Activated naive CD8-positive, alpha-beta T cell treated with anti-CD3 and anti-CD28 coated beads for 36 hours (primary cell): ENCODE measurements at regions not wholly inside any gene's neighbourhood (a gene's known extent, or its start where the extent isn't known, plus 50 kb on each side); places are given as distances from the start of the nearest gene placed in this dataset.
"Not testable (repeated sequence)": the region's sequence is repeated elsewhere in the genome, so short reads cannot be mapped to it uniquely, and the experiment has no call there.

Experiments used
- DNase-seq: peaks from one replicate; pipeline ENCODE4 v3.0.0; 2021
- H3K27ac Mint-ChIP-seq: one replicate; pipeline ENCODE4 v1.8.0; 2022; ENCODE audit warnings: mild to moderate bottlenecking, moderate library complexity, mixed read lengths
- H3K27me3 Mint-ChIP-seq: one replicate; pipeline ENCODE4 v1.8.0; 2022; ENCODE audit warnings: mild to moderate bottlenecking, mixed read lengths
- H3K36me3 Mint-ChIP-seq: one replicate; pipeline ENCODE4 v1.8.0; 2021; ENCODE audit warnings: mild to moderate bottlenecking, mixed read lengths
- H3K4me1 Mint-ChIP-seq: one replicate; pipeline ENCODE4 v1.8.0; 2021; ENCODE audit warnings: mixed read lengths
- H3K4me3 Mint-ChIP-seq: one replicate; pipeline ENCODE4 v1.8.0; 2022; ENCODE audit warnings: mild to moderate bottlenecking, moderate library complexity, mixed read lengths
- H3K9me3 Mint-ChIP-seq: one replicate; pipeline ENCODE4 v1.8.0; 2022; ENCODE audit warnings: mixed read lengths

DNA sequence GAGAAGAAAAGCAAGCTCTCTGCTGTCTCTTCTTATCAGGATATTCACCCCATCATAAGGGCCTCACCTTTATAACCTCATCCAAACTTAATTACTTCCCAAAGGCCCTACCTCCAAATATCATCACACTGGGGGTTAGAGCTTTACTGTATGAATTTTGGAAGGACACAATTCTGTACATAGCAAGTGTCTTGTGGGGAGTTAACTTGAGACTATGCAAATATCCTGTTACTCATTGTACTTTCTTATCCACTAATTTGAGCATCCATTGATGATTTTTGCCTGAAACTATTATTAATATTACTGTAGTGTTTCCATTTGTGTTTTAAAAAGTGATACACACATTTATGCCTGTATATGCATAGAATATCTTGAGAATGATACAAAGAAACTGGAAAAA lies 129.1 kb upstream of the IVNS1ABP start:
- H3K4me1 Mint-ChIP-seq, result peaks cover 13% of the 10 kb centered on the region
- H3K36me3 Mint-ChIP-seq, result no peaks in the 10 kb centered on the region
- H3K27ac Mint-ChIP-seq, result no peak overlapping the region
- no peak overlapping the region for H3K4me3 Mint-ChIP-seq
- H3K9me3 Mint-ChIP-seq, result peaks cover 5% of the 10 kb centered on the region
- DNase-seq, result no peak
- H3K27me3 Mint-ChIP-seq, result no peaks in the 10 kb centered on the region

DNA sequence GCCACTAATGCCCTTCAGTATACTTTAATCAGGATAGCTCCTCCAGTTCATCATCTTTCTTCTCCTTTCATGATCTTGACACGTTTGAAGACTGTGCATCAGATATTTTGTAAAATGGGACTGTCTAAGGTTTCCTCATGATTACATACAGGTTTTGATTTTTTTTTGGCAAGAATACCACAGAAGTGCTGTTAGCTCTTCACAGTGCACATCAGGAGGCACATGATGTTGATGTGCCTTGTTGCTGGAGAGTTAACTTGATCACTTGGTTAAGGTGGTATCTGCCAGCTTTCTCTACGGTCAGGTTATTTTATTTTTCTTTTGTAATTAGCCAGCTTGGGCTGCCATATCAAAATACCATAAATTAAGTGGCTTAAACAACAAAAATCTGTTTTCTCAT lies 128.6 kb upstream of the IVNS1ABP start:
- H3K4me1 Mint-ChIP-seq, result peaks cover 17% of the 10 kb centered on the region
- H3K27ac Mint-ChIP-seq, result no peak overlapping the region
- H3K27me3 Mint-ChIP-seq, result no peaks in the 10 kb centered on the region
- peaks cover 2% of the 10 kb centered on the region for H3K36me3 Mint-ChIP-seq
- H3K4me3 Mint-ChIP-seq, result no peak overlapping the region
- peaks cover 6% of the 10 kb centered on the region for H3K9me3 Mint-ChIP-seq
- DNase-seq, result no peak

DNA sequence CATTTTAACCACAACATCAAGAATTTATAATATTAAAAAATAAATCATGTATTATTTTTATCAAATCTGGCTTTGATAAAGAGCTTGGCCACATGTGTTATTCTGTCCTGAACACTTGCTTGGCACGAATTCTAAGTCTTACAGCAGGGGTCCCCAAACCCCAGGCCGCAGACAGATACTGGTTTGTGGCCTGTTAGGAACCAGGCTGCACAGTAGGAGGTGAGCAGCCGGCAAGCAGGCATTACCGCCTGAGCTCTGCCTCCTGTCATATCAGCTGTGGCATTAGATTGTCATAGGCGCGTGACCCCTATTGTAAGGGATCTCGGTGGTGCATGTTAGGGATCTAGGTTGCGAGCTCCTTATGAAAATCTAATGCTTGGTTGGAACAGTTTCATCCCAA lies 127.6 kb upstream of the IVNS1ABP start:
- Mint-ChIP-seq H3K27me3 (no peaks in the 10 kb centered on the region), H3K4me3 (no peak overlapping the region), H3K27ac (no peak overlapping the region), H3K9me3 (peaks cover 4% of the 10 kb centered on the region), H3K4me1 (peaks cover 17% of the 10 kb centered on the region), H3K36me3 (peaks cover 2% of the 10 kb centered on the region)
- no peak for DNase-seq

DNA sequence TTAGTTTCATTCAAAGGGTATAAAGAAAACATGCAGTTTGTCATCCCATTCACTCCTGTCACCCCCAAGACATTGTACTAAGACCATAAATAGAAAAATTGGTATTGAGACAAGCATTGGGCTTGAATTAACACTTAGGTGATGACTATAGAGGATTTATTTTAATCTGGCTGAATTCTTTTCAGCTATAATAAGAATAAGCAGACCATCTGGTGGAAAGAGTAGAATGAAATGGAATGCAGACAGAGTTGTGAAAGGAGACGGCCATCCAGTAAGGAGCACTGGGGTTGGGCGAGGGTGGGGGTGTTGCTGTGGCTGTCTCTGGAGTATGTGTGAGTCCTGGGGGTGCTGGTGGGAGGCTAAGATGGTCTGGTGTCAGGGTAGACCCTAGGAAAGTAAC lies 125.0 kb upstream of the IVNS1ABP start:
- Mint-ChIP-seq H3K27me3 (no peaks in the 10 kb centered on the region), H3K4me3 (no peak overlapping the region), H3K9me3 (peaks cover 1% of the 10 kb centered on the region), H3K4me1 (peaks cover 16% of the 10 kb centered on the region), H3K27ac (peak overlapping the region; percentile 57), H3K36me3 (peaks cover 2% of the 10 kb centered on the region)
- DNase-seq, result no peak

DNA sequence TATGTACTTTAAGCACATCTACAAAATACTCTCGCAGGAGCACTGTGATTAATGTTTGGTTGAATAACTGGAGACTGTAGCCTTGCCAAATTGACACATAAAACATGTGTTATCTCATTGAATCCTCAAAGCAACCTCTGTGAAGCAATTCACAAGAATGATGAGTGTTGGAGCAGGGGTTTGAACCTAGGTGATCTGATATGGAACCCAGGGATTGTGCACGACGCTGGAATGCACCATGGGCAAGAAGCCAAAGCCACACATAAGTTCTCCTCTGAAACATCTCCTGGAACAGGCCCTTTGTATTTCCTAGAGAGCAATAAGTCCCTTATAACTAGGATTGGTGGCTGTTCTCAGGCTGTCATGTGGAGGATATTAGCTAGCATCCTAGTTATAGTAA lies 124.6 kb upstream of the IVNS1ABP start:
- H3K27me3 Mint-ChIP-seq, result no peaks in the 10 kb centered on the region
- H3K36me3 Mint-ChIP-seq, result peaks cover 2% of the 10 kb centered on the region
- H3K4me3 Mint-ChIP-seq, result no peak overlapping the region
- H3K9me3 Mint-ChIP-seq, result peaks cover 2% of the 10 kb centered on the region
- no peak overlapping the region for H3K27ac Mint-ChIP-seq
- no peak for DNase-seq
- H3K4me1 Mint-ChIP-seq, result peaks cover 16% of the 10 kb centered on the region

DNA sequence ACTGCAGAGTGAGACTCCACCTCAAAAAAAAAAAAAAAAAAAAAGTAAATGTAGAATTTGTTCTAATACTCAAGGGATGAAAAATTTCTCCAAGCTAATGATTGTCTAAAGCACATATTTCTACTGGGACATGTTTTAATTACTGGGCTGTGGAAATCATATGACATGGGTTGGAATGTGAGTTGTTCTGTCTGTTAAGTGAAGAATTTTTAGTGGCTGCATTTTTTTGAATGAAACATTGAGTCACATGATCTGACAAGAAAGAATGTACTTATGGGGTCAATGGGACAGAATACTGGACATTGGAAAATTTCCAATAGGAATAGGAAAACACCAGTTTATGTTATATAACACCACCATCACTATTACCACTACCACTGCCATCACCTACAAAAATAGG lies 123.8 kb upstream of the IVNS1ABP start:
- no peak overlapping the region for H3K4me3 Mint-ChIP-seq
- no peak overlapping the region for H3K27ac Mint-ChIP-seq
- H3K9me3 Mint-ChIP-seq, result peaks cover 3% of the 10 kb centered on the region

DNA sequence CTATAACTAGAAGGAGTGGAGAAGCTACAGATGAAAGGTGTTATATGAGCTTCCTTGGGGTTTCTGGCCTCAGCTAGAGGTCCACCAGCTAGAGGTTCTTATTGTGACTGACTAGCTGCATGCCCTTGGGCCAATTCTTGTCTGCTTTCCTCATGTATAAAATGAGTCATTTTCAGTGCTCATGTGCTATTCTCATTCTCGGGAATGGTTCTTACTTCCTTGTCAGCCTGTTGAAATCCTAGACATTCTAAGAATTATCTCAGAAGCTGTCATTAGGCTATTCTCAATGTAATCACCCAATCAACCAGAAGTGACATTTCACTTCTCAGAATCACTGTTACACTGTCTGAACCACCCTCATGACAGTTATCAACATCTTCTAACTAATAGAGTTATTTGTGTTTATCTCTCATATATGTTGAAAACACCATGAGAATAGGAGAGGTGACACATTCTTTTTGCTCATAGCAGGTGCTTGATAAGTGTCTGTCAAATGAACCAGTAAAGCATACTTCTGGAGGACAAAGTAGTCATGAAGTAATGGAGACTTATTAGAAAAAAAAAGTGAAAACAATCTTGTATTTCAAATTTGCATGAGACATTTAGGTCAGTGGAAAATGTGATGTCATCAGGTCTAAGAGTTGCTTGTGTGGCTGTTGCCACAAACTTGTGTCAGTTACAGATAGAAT lies 122.8 kb upstream of the IVNS1ABP start:
- Mint-ChIP-seq H3K27me3 (no peaks in the 10 kb centered on the region), H3K27ac (no peak overlapping the region), H3K9me3 (peaks cover 3% of the 10 kb centered on the region), H3K36me3 (peaks cover 2% of the 10 kb centered on the region), H3K4me1 (peaks cover 11% of the 10 kb centered on the region), H3K4me3 (no peak overlapping the region)
- peak; percentile 52 for DNase-seq

More for the DNA sequence above, 123.8 kb upstream of the IVNS1ABP start:
- no peak for DNase-seq
- Mint-ChIP-seq H3K36me3 (peaks cover 2% of the 10 kb centered on the region), H3K27me3 (no peaks in the 10 kb centered on the region), H3K4me1 (peaks cover 11% of the 10 kb centered on the region)

DNA sequence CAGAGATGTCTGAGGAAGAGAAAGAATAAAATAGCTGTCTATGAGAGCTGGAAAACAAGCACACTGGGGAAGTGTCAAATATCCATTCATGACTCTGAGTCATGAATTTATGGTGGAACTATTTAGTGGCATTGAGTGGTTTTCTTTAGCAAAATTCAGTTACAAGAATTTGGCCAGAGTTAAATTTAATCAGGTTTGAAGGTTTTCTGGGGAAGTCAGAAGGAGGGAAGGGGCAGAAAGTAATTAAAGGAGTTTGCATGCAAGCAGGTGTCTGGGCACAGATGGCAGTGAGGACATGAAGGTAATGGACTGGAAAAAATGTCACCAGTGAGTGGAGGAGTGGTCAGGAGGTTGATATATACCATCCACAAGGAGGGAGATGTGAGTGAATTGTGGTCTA lies 121.9 kb upstream of the IVNS1ABP start:
- H3K9me3 Mint-ChIP-seq, result peaks cover 3% of the 10 kb centered on the region
- no peaks in the 10 kb centered on the region for H3K27me3 Mint-ChIP-seq
- no peak overlapping the region for H3K27ac Mint-ChIP-seq
- H3K4me3 Mint-ChIP-seq, result no peak overlapping the region
- peaks cover 2% of the 10 kb centered on the region for H3K36me3 Mint-ChIP-seq
- DNase-seq, result no peak
- peaks cover 11% of the 10 kb centered on the region for H3K4me1 Mint-ChIP-seq

DNA sequence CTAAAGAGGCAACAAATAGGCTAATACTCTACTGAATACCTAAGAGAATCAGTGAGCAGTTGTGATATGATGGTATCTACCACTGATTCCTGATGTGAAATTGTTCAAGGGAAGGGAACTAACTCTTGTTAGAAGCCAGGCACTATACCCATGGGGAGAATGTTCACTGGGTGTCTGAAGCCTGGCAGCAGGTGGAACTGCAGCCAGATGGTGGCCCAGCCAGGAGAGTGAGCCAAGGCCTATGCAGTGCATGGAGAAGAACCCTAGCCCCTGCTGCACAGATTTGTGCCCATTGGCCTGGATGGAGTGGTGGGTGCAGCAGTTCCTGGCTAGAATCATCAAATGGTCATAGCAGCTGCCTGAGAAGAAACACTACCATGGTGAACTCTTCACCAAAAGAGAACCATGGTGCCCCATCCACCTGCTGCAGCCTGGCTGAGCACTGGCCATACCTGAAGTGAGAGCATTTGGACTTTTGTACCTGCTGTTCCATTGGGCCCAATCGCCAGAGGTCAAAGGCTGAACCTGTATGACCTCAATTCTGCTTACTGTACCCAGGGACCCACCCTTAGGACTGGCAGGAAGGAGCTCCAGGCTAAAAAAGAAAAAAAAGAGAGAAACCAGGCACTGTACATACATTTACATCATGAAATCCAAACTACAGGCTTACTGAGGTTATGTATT lies 118.8 kb upstream of the IVNS1ABP start:
- Mint-ChIP-seq H3K27me3 (no peaks in the 10 kb centered on the region), H3K4me1 (peaks cover 5% of the 10 kb centered on the region), H3K9me3 (peaks cover 5% of the 10 kb centered on the region), H3K36me3 (peaks cover under 1% of the 10 kb centered on the region), H3K27ac (no peak overlapping the region), H3K4me3 (no peak overlapping the region)
- no peak for DNase-seq

DNA sequence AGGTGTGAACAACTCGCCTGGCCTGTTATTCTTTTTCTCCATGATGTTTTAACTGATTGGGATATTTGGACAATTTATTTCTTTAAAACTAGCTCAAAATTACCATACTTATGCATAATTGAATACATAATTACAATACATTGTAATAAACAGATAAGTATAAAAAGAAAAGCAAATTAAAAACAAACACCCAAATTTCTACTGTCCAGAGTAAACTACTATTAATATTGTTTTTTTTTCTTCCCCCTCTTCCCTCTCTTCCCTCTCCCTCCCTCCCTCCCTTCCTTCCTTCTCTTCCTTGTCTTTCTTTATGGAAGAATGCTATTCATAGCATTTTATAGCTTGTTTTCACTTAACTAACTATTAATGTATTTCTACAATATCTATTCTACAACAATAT lies 117.7 kb upstream of the IVNS1ABP start:
- no peaks in the 10 kb centered on the region for H3K27me3 Mint-ChIP-seq
- H3K27ac Mint-ChIP-seq, result no peak overlapping the region
- H3K36me3 Mint-ChIP-seq, result no peaks in the 10 kb centered on the region
- peaks cover 4% of the 10 kb centered on the region for H3K9me3 Mint-ChIP-seq
- peaks cover 4% of the 10 kb centered on the region for H3K4me1 Mint-ChIP-seq
- no peak for DNase-seq
- no peak overlapping the region for H3K4me3 Mint-ChIP-seq

DNA sequence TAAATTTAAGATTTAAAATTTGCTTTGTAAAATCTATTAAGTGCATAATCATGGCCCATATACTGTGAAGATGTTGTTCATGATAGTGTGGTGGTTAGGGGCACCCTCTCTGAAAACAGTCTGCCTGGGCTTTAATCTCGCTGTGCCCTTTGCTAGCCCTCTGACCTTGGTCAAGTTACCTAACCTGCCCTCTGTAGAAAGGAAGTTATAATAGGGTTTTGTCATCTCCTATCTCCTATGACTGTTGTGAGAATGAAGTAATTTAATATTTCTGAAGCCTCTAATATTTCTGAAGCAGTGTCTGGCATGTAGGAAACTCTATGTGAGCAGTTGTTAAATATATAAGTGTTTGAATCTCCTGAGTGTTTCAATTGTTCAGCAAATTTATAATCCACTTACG lies 116.6 kb upstream of the IVNS1ABP start:
- no peaks in the 10 kb centered on the region for H3K36me3 Mint-ChIP-seq
- H3K27ac Mint-ChIP-seq, result no peak overlapping the region
- no peaks in the 10 kb centered on the region for H3K27me3 Mint-ChIP-seq
- no peak overlapping the region for H3K4me3 Mint-ChIP-seq
- DNase-seq, result no peak
- peaks cover 10% of the 10 kb centered on the region for H3K9me3 Mint-ChIP-seq
- H3K4me1 Mint-ChIP-seq, result peaks cover 4% of the 10 kb centered on the region

DNA sequence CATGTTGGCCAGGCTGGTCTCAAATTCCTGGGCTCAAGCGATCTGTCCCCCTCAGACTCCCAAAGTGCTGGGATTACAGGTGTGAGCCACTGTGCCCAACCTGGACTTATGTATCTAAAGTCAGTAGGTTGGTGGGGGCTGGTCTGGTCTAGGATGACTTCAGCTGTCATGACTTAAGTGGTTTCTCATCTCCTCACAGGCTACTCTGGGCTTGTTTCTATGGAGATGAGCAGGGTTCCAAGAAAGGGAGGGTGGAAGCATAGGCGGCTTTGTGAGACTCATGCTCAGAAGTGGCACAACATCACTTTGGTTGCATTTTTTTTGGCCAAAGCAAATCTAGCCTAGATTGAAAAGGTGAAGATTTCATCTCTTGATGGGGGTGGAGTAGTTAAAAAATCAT lies 115.9 kb upstream of the IVNS1ABP start:
- Mint-ChIP-seq H3K4me1 (peaks cover 4% of the 10 kb centered on the region), H3K36me3 (no peaks in the 10 kb centered on the region), H3K27ac (no peak overlapping the region), H3K27me3 (no peaks in the 10 kb centered on the region), H3K4me3 (no peak overlapping the region), H3K9me3 (peaks cover 10% of the 10 kb centered on the region)
- no peak for DNase-seq

DNA sequence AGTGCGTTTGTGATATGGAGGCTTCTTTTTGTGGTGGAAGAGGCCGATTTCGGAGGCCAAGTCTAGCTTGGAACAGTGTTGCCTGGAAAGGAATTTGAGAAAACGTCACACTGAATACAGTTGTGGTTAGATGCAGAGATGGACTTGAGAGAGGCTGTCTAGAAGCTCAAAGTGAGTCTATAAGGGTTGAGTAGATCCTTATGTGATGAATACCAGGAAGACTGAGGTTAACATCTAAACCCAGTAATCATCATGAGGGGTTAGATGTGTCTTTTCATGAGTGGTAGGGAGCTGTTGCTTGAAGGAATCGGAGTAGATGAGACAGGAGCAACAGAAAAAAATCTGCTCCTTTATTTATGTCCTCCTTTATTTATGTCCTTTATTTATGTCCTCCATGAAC lies 114.6 kb upstream of the IVNS1ABP start:
- H3K9me3 Mint-ChIP-seq, result peaks cover 9% of the 10 kb centered on the region
- no peaks in the 10 kb centered on the region for H3K27me3 Mint-ChIP-seq
- H3K27ac Mint-ChIP-seq, result no peak overlapping the region
- H3K4me1 Mint-ChIP-seq, result peaks cover 6% of the 10 kb centered on the region
- no peak overlapping the region for H3K4me3 Mint-ChIP-seq
- no peak for DNase-seq
- H3K36me3 Mint-ChIP-seq, result no peaks in the 10 kb centered on the region

DNA sequence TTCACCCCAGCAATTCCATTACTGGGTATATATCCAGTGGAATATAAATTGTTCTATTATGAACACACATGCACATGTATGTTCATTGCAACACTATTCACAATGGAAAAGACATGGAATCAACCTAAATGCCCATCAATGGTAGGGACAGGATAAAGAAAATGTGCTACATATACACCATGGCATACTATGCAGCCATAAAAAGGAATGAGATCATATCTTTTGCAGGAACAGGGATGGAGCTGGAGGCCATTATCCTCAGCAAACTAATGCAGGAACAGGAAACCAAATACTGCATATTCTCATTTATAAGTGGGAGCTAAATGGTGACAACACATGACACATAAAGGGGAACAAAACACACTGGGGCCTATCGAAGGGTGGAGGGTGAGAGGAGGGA lies 112.6 kb upstream of the IVNS1ABP start:
- H3K27me3 Mint-ChIP-seq, H3K4me1 Mint-ChIP-seq, DNase-seq, H3K4me3 Mint-ChIP-seq, H3K36me3 Mint-ChIP-seq, H3K9me3 Mint-ChIP-seq, H3K27ac Mint-ChIP-seq: not testable (repeated sequence)

DNA sequence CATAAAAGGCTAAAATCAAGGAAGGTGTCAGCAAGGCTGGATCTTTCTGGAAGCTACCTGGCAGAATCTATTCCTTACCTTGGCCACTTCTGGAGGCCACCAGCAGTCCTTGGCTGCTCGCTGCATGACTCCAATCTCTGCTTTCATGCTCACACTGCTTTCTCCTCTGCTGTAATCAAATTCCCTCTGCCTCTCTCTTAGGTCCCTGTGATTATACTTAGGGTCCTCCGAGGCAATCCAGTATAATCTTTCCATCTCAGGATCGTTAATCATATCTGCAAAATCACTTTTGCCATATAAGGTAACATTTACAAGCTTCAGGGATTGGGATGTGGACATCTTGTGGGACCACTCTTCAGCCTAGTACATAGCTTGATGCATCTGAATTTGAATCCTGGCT lies 110.7 kb upstream of the IVNS1ABP start:
- no peak for DNase-seq
- no peak overlapping the region for H3K27ac Mint-ChIP-seq
- no peaks in the 10 kb centered on the region for H3K36me3 Mint-ChIP-seq
- H3K27me3 Mint-ChIP-seq, result no peaks in the 10 kb centered on the region
- H3K9me3 Mint-ChIP-seq, result peaks cover 9% of the 10 kb centered on the region
- H3K4me3 Mint-ChIP-seq, result no peak overlapping the region
- H3K4me1 Mint-ChIP-seq, result peaks cover 6% of the 10 kb centered on the region

DNA sequence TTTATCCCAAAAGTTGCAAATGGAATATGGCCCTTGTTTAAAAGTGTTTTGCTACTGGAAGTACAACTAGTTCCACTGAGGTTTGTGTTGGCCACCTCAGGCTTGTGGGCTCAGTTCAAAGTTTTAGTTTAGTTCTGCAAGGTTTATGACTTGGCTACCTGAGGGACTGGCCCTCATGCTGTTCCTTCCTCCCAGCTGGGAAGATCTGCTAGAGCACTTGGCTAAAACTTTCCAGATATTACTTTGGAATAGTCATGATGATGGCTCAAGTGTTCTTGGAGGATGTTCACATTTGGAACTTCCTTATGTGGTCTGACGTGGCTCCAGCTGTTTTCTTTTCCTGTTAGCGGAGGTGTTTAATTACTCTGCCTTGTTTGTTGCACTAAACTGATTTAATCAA lies 110.2 kb upstream of the IVNS1ABP start:
- no peak overlapping the region for H3K4me3 Mint-ChIP-seq
- no peaks in the 10 kb centered on the region for H3K27me3 Mint-ChIP-seq
- DNase-seq, result no peak
- no peak overlapping the region for H3K27ac Mint-ChIP-seq
- peaks cover 7% of the 10 kb centered on the region for H3K9me3 Mint-ChIP-seq
- peaks cover 6% of the 10 kb centered on the region for H3K4me1 Mint-ChIP-seq
- no peaks in the 10 kb centered on the region for H3K36me3 Mint-ChIP-seq
